ENCODE measurements at regions not wholly inside any gene's neighbourhood (a gene's known extent, or its start where the extent isn't known, plus 50 kb on each side); places are given as distances from the start of the nearest gene placed in this dataset.

DNA sequence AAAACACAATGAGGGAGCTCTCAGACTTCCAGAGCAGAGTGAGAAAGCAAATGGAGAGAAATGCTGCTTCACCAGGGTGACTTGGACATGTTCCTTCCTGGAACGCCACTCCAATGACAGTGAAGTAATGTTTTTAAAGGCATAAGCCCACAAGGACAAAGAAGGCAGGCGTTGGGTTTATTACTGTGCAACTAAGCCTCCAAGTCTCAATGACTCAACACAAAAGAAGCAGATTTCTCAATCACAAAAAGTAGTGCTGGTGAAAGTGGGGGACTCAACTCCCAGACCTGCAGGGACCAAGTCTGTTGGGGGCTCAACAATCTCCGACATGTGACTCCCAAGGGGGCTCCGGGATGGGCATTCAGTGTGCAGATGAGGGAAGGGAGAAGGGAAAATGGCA lies 505.2 kb downstream of the BCL11B start:
- Histone ChIP-seq H3K27ac (no peak overlapping the region), H3K27me3 (ENCODE audit: control insufficient read depth, insufficient read depth, low read length) (no peaks in the 10 kb centered on the region), H3K4me2 (ENCODE audit: low read length) (no peak overlapping the region), H3K4me1 (no peaks in the 10 kb centered on the region), H2AFZ (no peak overlapping the region), H3K36me3 (ENCODE audit: control insufficient read depth, insufficient read depth, low read length) (no peaks in the 10 kb centered on the region), H3K9ac (no peak overlapping the region), H3K4me3 (ENCODE audit: low read depth, low read length) (no peak overlapping the region), H3K9me3 (ENCODE audit: control insufficient read depth, low read length) (no peaks in the 10 kb centered on the region), H3K79me2 (no peaks in the 10 kb centered on the region)
- TF ChIP-seq, protein P1, sequence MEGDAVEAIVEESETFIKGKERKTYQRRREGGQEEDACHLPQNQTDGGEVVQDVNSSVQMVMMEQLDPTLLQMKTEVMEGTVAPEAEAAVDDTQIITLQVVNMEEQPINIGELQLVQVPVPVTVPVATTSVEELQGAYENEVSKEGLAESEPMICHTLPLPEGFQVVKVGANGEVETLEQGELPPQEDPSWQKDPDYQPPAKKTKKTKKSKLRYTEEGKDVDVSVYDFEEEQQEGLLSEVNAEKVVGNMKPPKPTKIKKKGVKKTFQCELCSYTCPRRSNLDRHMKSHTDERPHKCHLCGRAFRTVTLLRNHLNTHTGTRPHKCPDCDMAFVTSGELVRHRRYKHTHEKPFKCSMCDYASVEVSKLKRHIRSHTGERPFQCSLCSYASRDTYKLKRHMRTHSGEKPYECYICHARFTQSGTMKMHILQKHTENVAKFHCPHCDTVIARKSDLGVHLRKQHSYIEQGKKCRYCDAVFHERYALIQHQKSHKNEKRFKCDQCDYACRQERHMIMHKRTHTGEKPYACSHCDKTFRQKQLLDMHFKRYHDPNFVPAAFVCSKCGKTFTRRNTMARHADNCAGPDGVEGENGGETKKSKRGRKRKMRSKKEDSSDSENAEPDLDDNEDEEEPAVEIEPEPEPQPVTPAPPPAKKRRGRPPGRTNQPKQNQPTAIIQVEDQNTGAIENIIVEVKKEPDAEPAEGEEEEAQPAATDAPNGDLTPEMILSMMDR (IDR thresholded peaks at IDR 0.05) = no peak

DNA sequence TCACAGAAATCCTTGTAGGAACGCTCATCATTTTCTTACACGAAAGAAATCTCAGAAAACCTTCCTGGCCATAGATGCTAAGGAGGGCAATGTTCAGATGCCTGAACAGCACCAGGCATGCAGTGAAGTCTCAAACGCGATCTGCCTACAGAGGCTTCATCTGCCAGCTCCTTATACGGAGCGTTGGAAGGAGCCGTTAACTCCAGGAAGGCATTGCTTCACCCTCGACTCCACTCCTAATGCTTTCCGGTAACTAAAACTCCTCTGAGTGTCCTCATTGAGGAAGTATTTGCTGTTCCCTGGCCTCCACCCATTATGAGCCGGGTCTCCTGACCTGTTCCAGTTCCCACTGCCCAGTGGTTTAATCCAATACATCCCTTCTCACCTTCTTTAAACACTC lies 502.7 kb downstream of the BCL11B start:
- Histone ChIP-seq H3K9me3 (ENCODE audit: control insufficient read depth, low read length) (no peaks in the 10 kb centered on the region), H3K36me3 (ENCODE audit: control insufficient read depth, insufficient read depth, low read length) (no peaks in the 10 kb centered on the region), H3K4me1 (no peaks in the 10 kb centered on the region), H2AFZ (no peak overlapping the region), H3K27ac (no peak overlapping the region), H3K9ac (no peak overlapping the region), H3K79me2 (no peaks in the 10 kb centered on the region), H3K27me3 (ENCODE audit: control insufficient read depth, insufficient read depth, low read length) (no peaks in the 10 kb centered on the region), H3K4me3 (ENCODE audit: low read depth, low read length) (no peak overlapping the region), H3K4me2 (ENCODE audit: low read length) (no peak overlapping the region)
- TF ChIP-seq, protein P1 (IDR thresholded peaks at IDR 0.05) = no peak

GRCh38 chr14:98770151-98770550 lies 501.8 kb downstream of the BCL11B start:
- Histone ChIP-seq H3K36me3 (ENCODE audit: control insufficient read depth, insufficient read depth, low read length) (no peaks in the 10 kb centered on the region), H2AFZ (no peak overlapping the region), H3K4me3 (ENCODE audit: low read depth, low read length) (no peak overlapping the region), H3K27ac (no peak overlapping the region), H3K9me3 (ENCODE audit: control insufficient read depth, low read length) (no peaks in the 10 kb centered on the region), H3K9ac (no peak overlapping the region), H3K79me2 (no peaks in the 10 kb centered on the region), H3K27me3 (ENCODE audit: control insufficient read depth, insufficient read depth, low read length) (no peaks in the 10 kb centered on the region), H3K4me2 (ENCODE audit: low read length) (no peak overlapping the region), H3K4me1 (no peaks in the 10 kb centered on the region)
- TF ChIP-seq, protein P1 (IDR thresholded peaks at IDR 0.05) = no peak

DNA sequence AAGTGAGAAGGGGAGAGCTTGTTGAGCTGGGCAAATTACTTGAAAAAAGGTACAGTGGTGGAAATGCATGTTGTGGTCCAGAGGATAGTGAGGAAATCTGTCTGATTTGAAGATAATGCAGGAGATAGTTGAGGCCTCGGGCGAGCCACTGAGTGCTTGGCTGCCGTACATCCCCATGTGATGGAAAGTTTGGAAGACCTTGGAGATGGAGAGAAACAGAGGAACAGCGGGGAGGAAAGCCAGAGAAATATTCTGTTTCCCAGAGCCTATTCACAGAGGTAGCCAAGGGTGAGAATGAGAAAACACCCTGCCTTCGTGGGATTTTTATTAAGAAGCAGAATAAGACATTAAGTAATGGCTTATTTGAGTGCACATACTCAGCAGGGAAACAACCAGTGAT lies 498.2 kb downstream of the BCL11B start:
- no peaks in the 10 kb centered on the region for H3K79me2 ChIP-seq
- TF ChIP-seq, protein P1 (IDR thresholded peaks at IDR 0.05) = no peak
- no peak overlapping the region for H3K27ac ChIP-seq
- no peaks in the 10 kb centered on the region for H3K9me3 ChIP-seq (ENCODE audit: control insufficient read depth, low read length)
- H3K4me1 ChIP-seq = no peaks in the 10 kb centered on the region
- H2AFZ ChIP-seq = no peak overlapping the region
- no peak overlapping the region for H3K4me3 ChIP-seq (ENCODE audit: low read depth, low read length)
- H3K9ac ChIP-seq = no peak overlapping the region
- no peaks in the 10 kb centered on the region for H3K27me3 ChIP-seq (ENCODE audit: control insufficient read depth, insufficient read depth, low read length)
- no peaks in the 10 kb centered on the region for H3K36me3 ChIP-seq (ENCODE audit: control insufficient read depth, insufficient read depth, low read length)
- H3K4me2 ChIP-seq (ENCODE audit: low read length) = no peak overlapping the region

GRCh38 chr14:98775892-98776291 lies 496.1 kb downstream of the BCL11B start:
- Histone ChIP-seq H3K4me2 (ENCODE audit: low read length) (no peak overlapping the region), H2AFZ (no peak overlapping the region), H3K79me2 (no peaks in the 10 kb centered on the region), H3K27ac (no peak overlapping the region), H3K4me3 (ENCODE audit: low read depth, low read length) (no peak overlapping the region), H3K4me1 (no peaks in the 10 kb centered on the region), H3K36me3 (ENCODE audit: control insufficient read depth, insufficient read depth, low read length) (no peaks in the 10 kb centered on the region), H3K9me3 (ENCODE audit: control insufficient read depth, low read length) (no peaks in the 10 kb centered on the region), H3K9ac (no peak overlapping the region), H3K27me3 (ENCODE audit: control insufficient read depth, insufficient read depth, low read length) (no peaks in the 10 kb centered on the region)
- TF ChIP-seq, protein P1 (IDR thresholded peaks at IDR 0.05) = no peak
